HFFc6 (cell line): ENCODE measurements at regions not wholly inside any gene's neighbourhood (a gene's known extent, or its start where the extent isn't known, plus 50 kb on each side); places are given as distances from the start of the nearest gene placed in this dataset.

ENCODE experiments used
- DNase-seq: peaks from one replicate; pipeline ENCODE4 v3.0.0-alpha.2; 2018
- H3K27ac Mint-ChIP-seq: 2 replicates; pipeline ENCODE4 v1.8.0; 2020; ENCODE audit warnings: mild to moderate bottlenecking, mixed read lengths
- H3K27me3 Mint-ChIP-seq: 2 replicates; pipeline ENCODE4 v1.8.0; 2021; ENCODE audit warnings: mild to moderate bottlenecking, moderate library complexity, mixed read lengths; ENCODE audit not compliant: insufficient read depth
- H3K36me3 Mint-ChIP-seq: 2 replicates; pipeline ENCODE4 v1.8.0; 2021; ENCODE audit warnings: low read depth, mixed read lengths
- H3K4me1 Mint-ChIP-seq: 2 replicates; pipeline ENCODE4 v1.8.0; 2020; ENCODE audit warnings: low read depth, mixed read lengths
- H3K4me3 Mint-ChIP-seq: 2 replicates; pipeline ENCODE4 v1.8.0; 2020; ENCODE audit warnings: mild to moderate bottlenecking, moderate library complexity, mixed read lengths
- H3K9me3 Mint-ChIP-seq: 2 replicates; pipeline ENCODE4 v1.8.0; 2020; ENCODE audit warnings: mild to moderate bottlenecking, mixed read lengths
- CTCF ChIP-seq: fragments of 200-600 bp; sonication (generic); IDR thresholded peaks from 2 replicates; pipeline ENCODE4 v1.5.0; 2021; ENCODE audit warnings: antibody characterized with exemption, mild to moderate bottlenecking

GRCh38 chr7:11895337-11895736 is 63.3 kb upstream of the THSD7A start:
- no peak for DNase-seq
- TF ChIP-seq CTCF: no peak
- Mint-ChIP-seq H3K4me1 (no peaks in the 10 kb centered on the region), H3K27me3 (no peaks in the 10 kb centered on the region), H3K4me3 (no peak overlapping the region), H3K36me3 (no peaks in the 10 kb centered on the region), H3K9me3 (peaks cover 14% of the 10 kb centered on the region; the same call in 1 of the 2 replicates), H3K27ac (no peak overlapping the region)

- no peak overlapping the region for H3K4me3 Mint-ChIP-seq
- DNase-seq: no peak
- no peaks in the 10 kb centered on the region for H3K27me3 Mint-ChIP-seq
- H3K9me3 Mint-ChIP-seq: peaks cover 20% of the 10 kb centered on the region
- no peak overlapping the region for H3K27ac Mint-ChIP-seq
- no peak for TF ChIP-seq CTCF
- H3K4me1 Mint-ChIP-seq: no peaks in the 10 kb centered on the region
- H3K36me3 Mint-ChIP-seq: no peaks in the 10 kb centered on the region
These were observed 64.7 kb upstream of the THSD7A start for GRCh38 chr7:11896663-11897062.

DNA sequence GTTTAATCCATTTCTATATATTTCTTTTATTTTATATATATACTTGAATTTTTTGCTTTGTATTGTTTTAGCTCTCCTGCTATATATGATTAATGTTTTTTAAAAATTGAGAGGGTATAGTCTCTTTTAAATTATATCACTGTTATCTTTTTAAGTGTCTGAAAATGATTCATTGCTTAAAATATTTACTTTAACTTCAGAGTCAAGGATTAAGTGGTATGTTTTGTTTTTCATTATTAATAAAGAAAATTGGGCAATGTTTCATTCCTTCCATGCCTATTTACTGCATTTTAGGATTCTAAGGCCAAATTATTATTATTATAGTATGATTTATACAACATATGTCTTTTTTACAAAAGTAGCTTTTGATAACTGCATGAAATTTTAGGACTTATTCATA is 67.2 kb upstream of the THSD7A start:
- Mint-ChIP-seq H3K4me3 (no peak overlapping the region), H3K36me3 (no peaks in the 10 kb centered on the region), H3K27me3 (no peaks in the 10 kb centered on the region), H3K9me3 (peaks cover 29% of the 10 kb centered on the region), H3K4me1 (no peaks in the 10 kb centered on the region), H3K27ac (no peak overlapping the region)
- DNase-seq: no peak
- TF ChIP-seq CTCF: no peak

- Mint-ChIP-seq H3K36me3 (peaks cover under 1% of the 10 kb centered on the region; the same call in 1 of the 2 replicates), H3K27me3 (no peaks in the 10 kb centered on the region), H3K9me3 (peaks cover 27% of the 10 kb centered on the region), H3K27ac (no peak overlapping the region), H3K4me1 (no peaks in the 10 kb centered on the region), H3K4me3 (no peak overlapping the region)
- DNase-seq: no peak
- TF ChIP-seq CTCF: no peak
These were observed 78.3 kb upstream of the THSD7A start for GRCh38 chr7:11910253-11910652.

DNA sequence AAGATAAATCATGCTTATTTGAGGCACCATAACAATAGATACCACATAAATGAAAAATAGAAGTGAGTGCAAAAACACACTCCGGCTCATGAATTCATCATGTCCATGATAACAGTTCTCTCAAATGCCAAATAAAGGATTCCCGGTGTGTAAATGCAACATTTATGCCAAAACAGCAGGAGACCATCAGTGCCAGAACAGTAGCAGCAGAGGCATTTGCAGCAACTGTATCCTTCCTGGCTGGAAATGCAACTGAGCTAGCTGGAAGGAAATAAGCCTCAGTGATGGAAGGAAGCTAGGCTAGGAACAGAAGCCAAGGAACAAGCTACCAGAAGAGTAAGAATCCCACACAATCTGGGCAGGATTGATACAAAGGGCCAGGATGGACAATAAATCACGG is 79.9 kb upstream of the THSD7A start:
- H3K4me3 Mint-ChIP-seq: no peak overlapping the region
- TF ChIP-seq CTCF: no peak
- H3K27ac Mint-ChIP-seq: no peak overlapping the region
- no peak for DNase-seq
- H3K4me1 Mint-ChIP-seq: no peaks in the 10 kb centered on the region
- H3K36me3 Mint-ChIP-seq: peaks cover 5% of the 10 kb centered on the region; the same call in 1 of the 2 replicates
- H3K9me3 Mint-ChIP-seq: peaks cover 27% of the 10 kb centered on the region
- no peaks in the 10 kb centered on the region for H3K27me3 Mint-ChIP-seq

DNA sequence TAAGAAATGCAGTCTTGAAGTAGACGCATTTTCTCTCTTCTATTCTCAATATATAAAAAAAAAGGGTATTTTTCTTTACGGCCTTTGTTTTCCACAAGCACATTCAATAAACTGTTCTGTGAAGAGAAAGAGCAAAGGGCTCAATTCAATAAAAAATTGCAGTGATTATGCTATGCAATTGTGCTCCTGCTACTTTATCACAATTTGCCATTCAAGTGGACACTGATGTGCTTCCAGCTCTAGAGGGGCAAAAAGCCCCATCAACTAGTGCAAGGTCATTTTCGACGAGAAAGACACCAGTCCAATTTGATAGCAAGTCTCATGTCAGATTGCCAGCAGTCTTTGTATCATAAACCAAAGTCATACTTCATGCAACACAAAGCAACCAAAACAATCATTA is 82.6 kb upstream of the THSD7A start:
- DNase-seq: no peak
- H3K4me1 Mint-ChIP-seq: no peaks in the 10 kb centered on the region
- no peak overlapping the region for H3K4me3 Mint-ChIP-seq
- H3K27ac Mint-ChIP-seq: no peak overlapping the region
- H3K36me3 Mint-ChIP-seq: peaks cover 5% of the 10 kb centered on the region; the same call in 1 of the 2 replicates
- H3K9me3 Mint-ChIP-seq: peaks cover 33% of the 10 kb centered on the region
- H3K27me3 Mint-ChIP-seq: no peaks in the 10 kb centered on the region
- TF ChIP-seq CTCF: no peak
